GM12875 (cell line): ENCODE measurements at regions not wholly inside any gene's neighbourhood (a gene's known extent, or its start where the extent isn't known, plus 50 kb on each side); places are given as distances from the start of the nearest gene placed in this dataset.

Experiments
- H3K4me3 ChIP-seq: one replicate; pipeline ENCODE4 v1.5.1; 2011; ENCODE audit warnings: low read depth, low read length, control low read depth
- TF ChIP-seq, protein P1 (sequence below): IDR thresholded peaks from 2 replicates; pipeline ENCODE4 v1.5.1; 2011; ENCODE audit warnings: low read depth, mild to moderate bottlenecking, control low read depth, inconsistent platforms, low read length, moderate library complexity, borderline replicate concordance; ENCODE audit not compliant: insufficient read depth

DNA sequence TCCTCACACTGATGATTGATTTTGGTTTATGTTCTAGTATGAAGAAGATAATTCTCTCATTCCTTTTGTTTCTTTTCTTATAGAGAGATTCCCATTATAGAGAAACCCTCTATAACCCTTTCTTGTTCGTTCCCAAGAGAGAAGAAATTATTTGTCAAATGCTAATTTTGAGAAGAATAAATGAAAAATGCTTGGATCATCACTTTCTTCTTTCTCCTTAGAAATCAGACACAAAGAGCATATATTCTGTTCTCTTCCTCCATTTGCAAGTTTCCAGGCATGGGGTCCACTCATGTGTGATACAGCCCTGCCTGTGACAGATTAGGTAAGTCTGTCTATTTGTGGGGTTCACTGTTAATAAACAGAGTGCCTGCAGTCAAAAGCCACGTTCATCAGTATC is 222.6 kb upstream of the NECTIN3 start:
- no peak overlapping the region for H3K4me3 ChIP-seq
- TF ChIP-seq, protein P1, sequence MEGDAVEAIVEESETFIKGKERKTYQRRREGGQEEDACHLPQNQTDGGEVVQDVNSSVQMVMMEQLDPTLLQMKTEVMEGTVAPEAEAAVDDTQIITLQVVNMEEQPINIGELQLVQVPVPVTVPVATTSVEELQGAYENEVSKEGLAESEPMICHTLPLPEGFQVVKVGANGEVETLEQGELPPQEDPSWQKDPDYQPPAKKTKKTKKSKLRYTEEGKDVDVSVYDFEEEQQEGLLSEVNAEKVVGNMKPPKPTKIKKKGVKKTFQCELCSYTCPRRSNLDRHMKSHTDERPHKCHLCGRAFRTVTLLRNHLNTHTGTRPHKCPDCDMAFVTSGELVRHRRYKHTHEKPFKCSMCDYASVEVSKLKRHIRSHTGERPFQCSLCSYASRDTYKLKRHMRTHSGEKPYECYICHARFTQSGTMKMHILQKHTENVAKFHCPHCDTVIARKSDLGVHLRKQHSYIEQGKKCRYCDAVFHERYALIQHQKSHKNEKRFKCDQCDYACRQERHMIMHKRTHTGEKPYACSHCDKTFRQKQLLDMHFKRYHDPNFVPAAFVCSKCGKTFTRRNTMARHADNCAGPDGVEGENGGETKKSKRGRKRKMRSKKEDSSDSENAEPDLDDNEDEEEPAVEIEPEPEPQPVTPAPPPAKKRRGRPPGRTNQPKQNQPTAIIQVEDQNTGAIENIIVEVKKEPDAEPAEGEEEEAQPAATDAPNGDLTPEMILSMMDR, result no peak

DNA sequence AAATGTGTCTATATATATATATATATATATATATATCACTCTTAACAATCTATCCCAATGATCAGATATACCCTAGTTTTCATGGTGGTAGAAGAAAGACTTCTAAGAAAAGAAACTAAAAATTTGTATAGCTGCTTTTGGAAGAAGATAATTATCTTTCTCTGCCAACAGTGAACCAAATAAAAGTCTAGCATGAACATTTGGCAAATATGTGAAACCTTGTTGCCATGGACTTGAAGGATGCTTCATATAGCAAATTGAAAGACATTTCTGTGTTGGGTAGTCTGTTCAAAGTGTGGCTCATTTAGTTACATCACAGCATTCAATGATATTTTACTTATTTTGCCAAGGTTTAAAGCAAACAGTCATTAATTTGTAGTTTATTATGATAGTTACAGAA is 219.9 kb upstream of the NECTIN3 start:
- H3K4me3 ChIP-seq, result no peak overlapping the region
- TF ChIP-seq, protein P1, result no peak

DNA sequence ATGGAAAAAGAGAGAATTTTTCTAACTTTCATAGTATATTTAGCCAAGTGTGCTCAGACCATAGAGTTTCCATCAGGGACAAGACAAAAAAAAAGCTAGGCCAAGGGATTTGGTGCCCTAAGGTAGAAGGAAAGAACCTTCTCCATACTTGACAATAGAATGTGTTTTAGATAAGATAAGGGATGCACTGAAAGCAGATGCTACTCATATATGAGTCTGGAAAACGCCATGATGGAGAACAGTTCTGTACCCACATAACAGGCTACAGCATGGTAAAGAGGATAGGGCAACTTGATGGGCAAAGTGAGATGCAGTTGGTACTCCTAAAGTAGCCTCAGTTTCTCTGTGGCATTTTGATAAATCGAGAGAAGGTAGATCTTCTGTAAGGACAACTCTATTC is 216.4 kb upstream of the NECTIN3 start:
- H3K4me3 ChIP-seq, result no peak overlapping the region
- TF ChIP-seq, protein P1, result no peak

DNA sequence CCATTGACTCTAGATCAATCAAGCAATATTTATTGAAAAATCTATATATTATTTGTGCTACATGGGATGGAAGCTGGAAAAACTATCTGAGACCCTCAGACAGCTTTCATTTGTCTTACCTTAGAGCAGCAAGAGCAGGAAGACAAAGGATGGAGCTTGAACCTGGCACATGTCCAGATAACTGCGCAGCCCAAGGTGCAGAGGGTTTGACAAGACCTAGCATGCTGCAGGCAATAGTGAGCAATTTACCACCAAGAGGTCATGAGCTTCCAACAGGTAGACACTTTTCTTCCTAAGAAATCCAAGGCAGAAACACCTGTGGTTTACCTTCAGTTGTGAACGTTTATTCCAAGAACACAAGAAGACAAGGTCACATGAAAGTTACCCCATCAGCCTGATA is 214.7 kb upstream of the NECTIN3 start:
- TF ChIP-seq, protein P1, result no peak
- no peak overlapping the region for H3K4me3 ChIP-seq

DNA sequence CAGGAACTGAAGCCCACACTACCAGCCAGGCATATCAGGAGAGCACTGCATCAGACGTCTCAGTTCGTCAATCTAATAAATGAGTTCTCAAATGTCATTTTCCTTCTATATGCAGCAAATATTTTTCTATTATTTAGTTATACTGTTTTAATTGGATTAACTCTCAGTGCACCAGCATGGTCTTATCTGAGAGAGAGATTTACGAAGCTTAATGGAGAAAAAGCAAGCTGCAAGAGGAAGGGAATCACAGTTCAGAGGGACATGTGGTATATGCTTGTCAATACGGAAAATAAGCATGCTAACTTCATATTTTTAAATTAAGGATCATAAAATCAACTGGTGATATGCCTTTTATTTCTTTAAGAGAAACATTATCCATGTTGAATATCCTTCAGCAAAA is 213.1 kb upstream of the NECTIN3 start:
- H3K4me3 ChIP-seq, result no peak overlapping the region
- TF ChIP-seq, protein P1, result no peak

DNA sequence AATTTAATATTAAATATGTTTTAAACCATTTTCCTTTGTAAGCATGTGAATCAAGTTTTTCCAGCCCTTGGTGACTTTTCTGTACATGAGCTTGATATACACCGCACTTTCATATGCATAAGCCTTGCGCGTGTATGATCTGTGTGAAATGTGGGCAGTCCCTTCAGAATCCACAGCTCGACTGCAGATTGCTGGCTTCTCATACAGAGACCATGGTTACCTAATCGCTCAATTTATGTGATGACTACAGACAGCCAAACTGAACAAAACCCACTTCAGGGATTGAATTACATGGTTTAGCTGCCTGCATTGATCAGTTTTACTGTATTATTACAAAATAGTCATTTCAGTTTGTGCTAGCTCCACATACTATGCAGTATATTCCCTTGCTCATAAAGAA is 212.3 kb upstream of the NECTIN3 start:
- TF ChIP-seq, protein P1, result no peak
- H3K4me3 ChIP-seq, result no peak overlapping the region

DNA sequence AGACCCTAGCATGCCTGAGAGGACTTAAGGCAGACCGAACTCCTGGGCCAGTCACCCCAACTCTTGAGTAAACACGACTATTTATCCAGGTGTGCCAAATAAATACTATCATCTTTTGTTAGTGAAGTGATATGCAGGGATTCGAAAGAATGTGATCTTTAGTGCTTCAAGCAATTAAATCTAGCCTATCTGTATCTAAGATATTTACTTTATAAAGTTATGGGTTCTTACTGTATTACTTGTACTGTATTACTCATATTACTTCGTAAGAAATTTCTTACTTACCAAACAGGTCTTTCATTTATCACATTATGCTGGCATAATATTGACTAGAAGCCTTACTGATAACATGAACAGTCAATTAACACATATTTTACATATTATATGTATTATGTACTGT is 211.6 kb upstream of the NECTIN3 start:
- TF ChIP-seq, protein P1, result no peak
- H3K4me3 ChIP-seq, result no peak overlapping the region
